Thyroid gland (tissue), 4 donors: ENCODE measurements at regions not wholly inside any gene's neighbourhood (a gene's known extent, or its start where the extent isn't known, plus 50 kb on each side); places are given as distances from the start of the nearest gene placed in this dataset.

Experiments used
- CTCF ChIP-seq, 6 experiments: fragments of 200-600 bp in 3 of 6; fragments of 450-650 bp in 3 of 6; sonication (generic) in 3 of 6; IDR thresholded peaks; one replicate each; pipeline ENCODE4 v1.5.1; 2016 to 2019; ENCODE audit warnings: antibody characterized with exemption in 6 of 6, mild to moderate bottlenecking in 2 of 6, inconsistent platforms in 1 of 6, moderate library complexity in 1 of 6
- POLR2A ChIP-seq, 2 donors: fragments of 450-650 bp; IDR thresholded peaks; one replicate each; pipeline ENCODE4 v1.6.1; 2017; ENCODE audit warnings: antibody characterized with exemption in 2 of 2, mild to moderate bottlenecking in 2 of 2, moderate library complexity in 1 of 2

- TF ChIP-seq CTCF (IDR thresholded peaks at IDR 0.05), result no peak
- no peak for TF ChIP-seq POLR2A (IDR thresholded peaks at IDR 0.05)
Measured at GRCh38 chr18:78519394-78520062, 460.1 kb upstream of the SALL3 start.
